HG03442 (cell line): ENCODE measurements at regions not wholly inside any gene's neighbourhood (a gene's known extent, or its start where the extent isn't known, plus 50 kb on each side); places are given as distances from the start of the nearest gene placed in this dataset.
"Not testable (repeated sequence)": the region's sequence is repeated elsewhere in the genome, so short reads cannot be mapped to it uniquely, and the experiment has no call there.

ENCODE experiments used
- ATAC-seq: cut with Tn5 transposase; IDR thresholded peaks from one replicate; pipeline ENCODE4 v1.9.1; 2021; ENCODE audit warnings: mild to moderate bottlenecking, moderate library complexity; ENCODE audit not compliant: unreplicated experiment

GRCh38 chr2:878245-878930 is 72.3 kb upstream of the SNTG2 start:
- ATAC-seq: no peak

- ATAC-seq: no peak
Observed at GRCh38 chr2:877747-878146, 72.9 kb upstream of the SNTG2 start.

GRCh38 chr2:875687-876615 is 74.7 kb upstream of the SNTG2 start:
- ATAC-seq: no peak

GRCh38 chr2:873651-874580 is 76.7 kb upstream of the SNTG2 start:
- no peak for ATAC-seq

- ATAC-seq: no peak
Observed at GRCh38 chr2:873027-873426, 77.6 kb upstream of the SNTG2 start.

- no peak for ATAC-seq
Observed at GRCh38 chr2:871926-872680, 78.5 kb upstream of the SNTG2 start.

- ATAC-seq: no peak
Observed at GRCh38 chr2:871175-871727, 79.4 kb upstream of the SNTG2 start.

- no peak for ATAC-seq
Observed at GRCh38 chr2:870426-870825, 80.2 kb upstream of the SNTG2 start.

- ATAC-seq: no peak
Observed at GRCh38 chr2:869894-870293, 80.8 kb upstream of the SNTG2 start.

GRCh38 chr2:869357-869871 is 81.2 kb upstream of the SNTG2 start:
- no peak for ATAC-seq

- ATAC-seq: not testable (repeated sequence)
Observed at GRCh38 chr2:868857-869256, 81.8 kb upstream of the SNTG2 start.

- no peak for ATAC-seq
Observed at GRCh38 chr2:867296-867695, 83.4 kb upstream of the SNTG2 start.

GRCh38 chr2:866887-867286 is 83.8 kb upstream of the SNTG2 start:
- ATAC-seq: no peak

GRCh38 chr2:866009-866680 is 84.5 kb upstream of the SNTG2 start:
- ATAC-seq: no peak

- ATAC-seq: no peak
Observed at GRCh38 chr2:864501-865106, 86.0 kb upstream of the SNTG2 start.

- no peak for ATAC-seq
Observed at GRCh38 chr2:863732-864450, 86.8 kb upstream of the SNTG2 start.

GRCh38 chr2:862731-863466 is 87.8 kb upstream of the SNTG2 start:
- ATAC-seq: no peak

GRCh38 chr2:862355-862687 is 88.3 kb upstream of the SNTG2 start:
- no peak for ATAC-seq
